ENCODE measurements at regions not wholly inside any gene's neighbourhood (a gene's known extent, or its start where the extent isn't known, plus 50 kb on each side); places are given as distances from the start of the nearest gene placed in this dataset.

- no peak overlapping the region for H3K9ac ChIP-seq (ENCODE audit: low read length)
- no peaks in the 10 kb centered on the region for H3F3A ChIP-seq (ENCODE audit: insufficient read depth, low read length, poor library complexity, severe bottlenecking)
- H3K9me3 ChIP-seq (ENCODE audit: low read length), result no peaks in the 10 kb centered on the region
- H3K79me2 ChIP-seq (replicated peaks; ENCODE audit: insufficient read depth, low read length), result no peaks in the 10 kb centered on the region
- no peak overlapping the region for H3K4me3 ChIP-seq (ENCODE audit: low read length)
- TF ChIP-seq REST (IDR thresholded peaks at IDR 0.05; ENCODE audit: borderline replicate concordance) (no peak), CTCF (IDR thresholded peaks at IDR 0.05; ENCODE audit: poor library complexity, severe bottlenecking) (no peak), EZH2 (IDR thresholded peaks at IDR 0.05; ENCODE audit: borderline replicate concordance, insufficient read depth, low read length, poor library complexity, severe bottlenecking) (no peak), EP300 (conservative IDR thresholded peaks at IDR 0.05; ENCODE audit: poor library complexity, severe bottlenecking) (no peak), POLR2AphosphoS5 (IDR thresholded peaks at IDR 0.05) (no peak)
- H3K27me3 ChIP-seq (ENCODE audit: insufficient read depth, low read depth, low read length), result no peaks in the 10 kb centered on the region
- H3K9me2 ChIP-seq (ENCODE audit: insufficient read depth, low read length), result no peaks in the 10 kb centered on the region
- H3K36me3 ChIP-seq (ENCODE audit: insufficient read depth, low read length), result no peaks in the 10 kb centered on the region
- no peaks in the 10 kb centered on the region for H4K20me1 ChIP-seq (ENCODE audit: insufficient read depth)
- H3K4me2 ChIP-seq (ENCODE audit: low read length), result no peak overlapping the region
- no peak overlapping the region for H2AFZ ChIP-seq (ENCODE audit: low read depth, low read length)
- H3K27ac ChIP-seq (ENCODE audit: low read length), result no peak overlapping the region
Observed at GRCh38 chr4:171626554-171626953, 186.7 kb upstream of the GALNTL6 start.

- H3K9ac ChIP-seq (ENCODE audit: low read length), result no peak overlapping the region
- H3K9me3 ChIP-seq (ENCODE audit: low read length), result no peaks in the 10 kb centered on the region
- no peak overlapping the region for H3K27ac ChIP-seq (ENCODE audit: low read length)
- H3K27me3 ChIP-seq (ENCODE audit: insufficient read depth, low read depth, low read length), result no peaks in the 10 kb centered on the region
- no peaks in the 10 kb centered on the region for H3F3A ChIP-seq (ENCODE audit: insufficient read depth, low read length, poor library complexity, severe bottlenecking)
- H3K4me3 ChIP-seq (ENCODE audit: low read length), result no peak overlapping the region
- TF ChIP-seq EZH2 (IDR thresholded peaks at IDR 0.05; ENCODE audit: borderline replicate concordance, insufficient read depth, low read length, poor library complexity, severe bottlenecking) (no peak), EP300 (conservative IDR thresholded peaks at IDR 0.05; ENCODE audit: poor library complexity, severe bottlenecking) (no peak)
- no peak overlapping the region for H2AFZ ChIP-seq (ENCODE audit: low read depth, low read length)
- no peaks in the 10 kb centered on the region for H3K9me2 ChIP-seq (ENCODE audit: insufficient read depth, low read length)
- no peak overlapping the region for H3K4me2 ChIP-seq (ENCODE audit: low read length)
- H3K36me3 ChIP-seq (ENCODE audit: insufficient read depth, low read length), result no peaks in the 10 kb centered on the region
- no peaks in the 10 kb centered on the region for H3K79me2 ChIP-seq (replicated peaks; ENCODE audit: insufficient read depth, low read length)
- no peaks in the 10 kb centered on the region for H4K20me1 ChIP-seq (ENCODE audit: insufficient read depth)
Observed at GRCh38 chr4:171622729-171623128, 190.5 kb upstream of the GALNTL6 start.

GRCh38 chr4:171621646-171622045 lies 191.6 kb upstream of the GALNTL6 start:
- no peaks in the 10 kb centered on the region for H3K27me3 ChIP-seq (ENCODE audit: insufficient read depth, low read depth, low read length)
- H3K9me2 ChIP-seq (ENCODE audit: insufficient read depth, low read length), result no peaks in the 10 kb centered on the region
- H3K9me3 ChIP-seq (ENCODE audit: low read length), result no peaks in the 10 kb centered on the region
- TF ChIP-seq EZH2 (IDR thresholded peaks at IDR 0.05; ENCODE audit: borderline replicate concordance, insufficient read depth, low read length, poor library complexity, severe bottlenecking) (no peak), POLR2AphosphoS5 (IDR thresholded peaks at IDR 0.05) (no peak), SMC3 (conservative IDR thresholded peaks at IDR 0.05; ENCODE audit: poor library complexity) (no peak), REST (IDR thresholded peaks at IDR 0.05; ENCODE audit: borderline replicate concordance) (no peak), EP300 (conservative IDR thresholded peaks at IDR 0.05; ENCODE audit: poor library complexity, severe bottlenecking) (no peak), RAD21 (conservative IDR thresholded peaks at IDR 0.05) (no peak), TAF1 (IDR thresholded peaks at IDR 0.05; ENCODE audit: low read depth) (no peak), MXI1 (conservative IDR thresholded peaks at IDR 0.05; ENCODE audit: poor library complexity, severe bottlenecking) (no peak), CTCF (IDR thresholded peaks at IDR 0.05; ENCODE audit: poor library complexity, severe bottlenecking) (no peak)
- no peak overlapping the region for H3K4me3 ChIP-seq (ENCODE audit: low read length)
- no peak overlapping the region for H3K4me2 ChIP-seq (ENCODE audit: low read length)
- H3F3A ChIP-seq (ENCODE audit: insufficient read depth, low read length, poor library complexity, severe bottlenecking), result no peaks in the 10 kb centered on the region
- H3K27ac ChIP-seq (ENCODE audit: low read length), result no peak overlapping the region
- H3K36me3 ChIP-seq (ENCODE audit: insufficient read depth, low read length), result no peaks in the 10 kb centered on the region
- H3K9ac ChIP-seq (ENCODE audit: low read length), result no peak overlapping the region
- no peaks in the 10 kb centered on the region for H3K79me2 ChIP-seq (replicated peaks; ENCODE audit: insufficient read depth, low read length)
- H2AFZ ChIP-seq (ENCODE audit: low read depth, low read length), result no peak overlapping the region
- no peaks in the 10 kb centered on the region for H4K20me1 ChIP-seq (ENCODE audit: insufficient read depth)
